CD4-positive, alpha-beta T cell (primary cell): ENCODE measurements at regions not wholly inside any gene's neighbourhood (a gene's known extent, or its start where the extent isn't known, plus 50 kb on each side); places are given as distances from the start of the nearest gene placed in this dataset.

Experiments used
- ATAC-seq: fragments of 200-7000 bp; cut with Tn5 transposase; one replicate; pipeline ENCODE4 v1.10.0; 2022; ENCODE audit warnings: mild to moderate bottlenecking; ENCODE audit not compliant: poor library complexity
- CTCF ChIA-PET: fragments of 350-600 bp; sonication (Branson Sonifier 250); formaldehyde crosslinking; loops from one replicate; lab custom pipeline; 2021; ENCODE audit warnings: antibody characterized with exemption, inconsistent platforms; lab: Charles Lee
- POLR2A ChIA-PET: fragments of 350-600 bp; sonication (Branson Sonifier 250); formaldehyde crosslinking; loops from one replicate; lab custom pipeline; 2021; ENCODE audit warnings: antibody characterized with exemption, inconsistent platforms; lab: Charles Lee
- DNase-seq, 14 experiments: peaks; one replicate each; pipeline ENCODE4 v3.0.0-alpha.2; 2013 to 2020; ENCODE audit warnings: mixed read lengths in 2 of 14
- H3K27ac ChIP-seq, 2 donors: one replicate each; pipeline versions ENCODE4 v1.5.1 to v1.7.0; 2013; ENCODE audit warnings: low read length in 2 of 2, low read depth in 1 of 2, mild to moderate bottlenecking in 1 of 2
- H3K27me3 ChIP-seq, 2 experiments: 1 replicate in 1 of 2; 2 replicates in 1 of 2; pipeline versions ENCODE4 v1.6.1 to v1.7.0; 2013; ENCODE audit warnings: low read length in 2 of 2, control low read depth in 1 of 2, mild to moderate bottlenecking in 1 of 2, moderate library complexity in 1 of 2; ENCODE audit not compliant: insufficient read depth in 2 of 2, control insufficient read depth in 1 of 2
- H3K36me3 ChIP-seq: one replicate; pipeline ENCODE4 v1.6.1; 2013; ENCODE audit warnings: low read length, control low read depth; ENCODE audit not compliant: insufficient read depth
- H3K4me1 ChIP-seq: one replicate; pipeline ENCODE4 v1.6.1; 2013; ENCODE audit warnings: low read length, control low read depth; ENCODE audit not compliant: insufficient read depth
- H3K4me3 ChIP-seq: one replicate; pipeline ENCODE4 v1.5.1; 2013; ENCODE audit warnings: mild to moderate bottlenecking, low read length, moderate library complexity
- H3K9me3 ChIP-seq, 2 experiments: 1 replicate in 1 of 2; 2 replicates in 1 of 2; pipeline versions ENCODE4 v1.6.1 to v1.7.0; 2013; ENCODE audit warnings: low read length in 2 of 2, mild to moderate bottlenecking in 2 of 2, control low read depth in 1 of 2, moderate library complexity in 1 of 2; ENCODE audit not compliant: control insufficient read depth in 1 of 2, insufficient read depth in 1 of 2
- H3K27ac Mint-ChIP-seq: one replicate; pipeline ENCODE4 v1.8.0; 2020; ENCODE audit warnings: mixed read lengths
- H3K27me3 Mint-ChIP-seq: one replicate; pipeline ENCODE4 v1.8.0; 2021; ENCODE audit warnings: mixed read lengths
- H3K36me3 Mint-ChIP-seq: one replicate; pipeline ENCODE4 v1.8.0; 2021; ENCODE audit warnings: low read depth, mixed read lengths
- H3K4me1 Mint-ChIP-seq: one replicate; pipeline ENCODE4 v1.8.0; 2021; ENCODE audit warnings: low read depth, mixed read lengths
- H3K4me3 Mint-ChIP-seq: one replicate; pipeline ENCODE4 v1.8.0; 2020; ENCODE audit warnings: mild to moderate bottlenecking, mixed read lengths
- H3K9me3 Mint-ChIP-seq: one replicate; pipeline ENCODE4 v1.8.0; 2020; ENCODE audit warnings: mixed read lengths
- intact Hi-C, 2 experiments: fragments of 100-400 bp; cut with DNase I in 1 of 2; cut with micrococcal nuclease in 1 of 2; formaldehyde crosslinking; loops; one replicate each; pipeline versions ENCODE4 v1.15.1 to v1.9.0; 2023 to 2025; cut with DNase I, micrococcal nuclease
- TF ChIP-seq, protein P1 (sequence below): fragments of 200-600 bp; IDR thresholded peaks from one replicate; pipeline ENCODE4 v1.8.0; 2022; ENCODE audit warnings: antibody characterized with exemption, mild to moderate bottlenecking

DNA sequence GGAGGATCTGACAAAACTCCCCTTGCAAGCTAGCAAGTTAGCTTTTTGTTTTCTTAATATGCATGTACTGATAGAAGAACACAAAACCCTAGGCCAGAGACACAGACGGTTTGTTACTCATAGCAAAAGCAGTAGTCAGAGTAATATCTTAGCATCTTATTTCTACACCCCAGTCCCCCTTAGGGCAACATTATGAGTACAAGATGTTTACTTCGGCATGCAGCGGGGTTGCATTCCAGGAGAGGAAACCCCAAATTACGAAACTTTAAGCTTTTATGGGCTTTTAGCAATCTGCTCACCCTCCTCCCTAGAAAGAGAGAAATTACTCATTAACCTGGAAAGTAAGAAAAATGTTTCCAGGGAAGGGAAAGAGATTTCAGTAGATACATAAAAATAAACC lies 1286.9 kb downstream of the EPHA7 start:
- H3K27ac ChIP-seq, result no peak overlapping the region
- DNase-seq, result peak in 1 of 14 experiments; percentile 9
- no peaks in the 10 kb centered on the region for H3K9me3 ChIP-seq
- no peaks in the 10 kb centered on the region for H3K4me1 ChIP-seq
- TF ChIP-seq, protein P1, sequence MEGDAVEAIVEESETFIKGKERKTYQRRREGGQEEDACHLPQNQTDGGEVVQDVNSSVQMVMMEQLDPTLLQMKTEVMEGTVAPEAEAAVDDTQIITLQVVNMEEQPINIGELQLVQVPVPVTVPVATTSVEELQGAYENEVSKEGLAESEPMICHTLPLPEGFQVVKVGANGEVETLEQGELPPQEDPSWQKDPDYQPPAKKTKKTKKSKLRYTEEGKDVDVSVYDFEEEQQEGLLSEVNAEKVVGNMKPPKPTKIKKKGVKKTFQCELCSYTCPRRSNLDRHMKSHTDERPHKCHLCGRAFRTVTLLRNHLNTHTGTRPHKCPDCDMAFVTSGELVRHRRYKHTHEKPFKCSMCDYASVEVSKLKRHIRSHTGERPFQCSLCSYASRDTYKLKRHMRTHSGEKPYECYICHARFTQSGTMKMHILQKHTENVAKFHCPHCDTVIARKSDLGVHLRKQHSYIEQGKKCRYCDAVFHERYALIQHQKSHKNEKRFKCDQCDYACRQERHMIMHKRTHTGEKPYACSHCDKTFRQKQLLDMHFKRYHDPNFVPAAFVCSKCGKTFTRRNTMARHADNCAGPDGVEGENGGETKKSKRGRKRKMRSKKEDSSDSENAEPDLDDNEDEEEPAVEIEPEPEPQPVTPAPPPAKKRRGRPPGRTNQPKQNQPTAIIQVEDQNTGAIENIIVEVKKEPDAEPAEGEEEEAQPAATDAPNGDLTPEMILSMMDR, result no peak
- Mint-ChIP-seq H3K9me3 (peaks cover 6% of the 10 kb centered on the region), H3K4me3 (no peak overlapping the region), H3K27ac (no peak overlapping the region), H3K27me3 (no peaks in the 10 kb centered on the region), H3K4me1 (no peaks in the 10 kb centered on the region), H3K36me3 (no peaks in the 10 kb centered on the region)
- POLR2A ChIA-PET, result no interaction called here
- CTCF ChIA-PET, result no interaction called here
- ATAC-seq, result no peak
- H3K36me3 ChIP-seq, result no peaks in the 10 kb centered on the region
- intact Hi-C loops, result no loop called here
- no peak overlapping the region for H3K4me3 ChIP-seq
- no peaks in the 10 kb centered on the region for H3K27me3 ChIP-seq

DNA sequence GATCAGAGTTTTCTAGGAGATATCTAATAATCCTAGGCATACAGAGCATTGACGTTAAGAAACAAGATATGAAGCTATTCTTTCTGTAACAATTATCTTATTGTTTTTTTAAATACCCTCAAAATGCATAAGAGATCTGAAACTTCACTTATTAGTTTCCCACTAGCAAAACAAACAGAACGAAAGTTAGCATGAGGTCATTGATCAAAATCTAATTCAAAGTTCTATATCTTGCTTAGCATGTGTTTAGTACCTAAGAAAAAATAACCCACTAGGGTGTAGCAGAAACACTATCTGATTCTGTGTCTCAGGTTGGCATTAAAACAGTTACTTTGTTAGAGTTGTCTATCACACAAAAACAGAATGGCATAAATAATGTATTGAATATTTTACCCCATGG lies 1288.4 kb downstream of the EPHA7 start:
- ChIA-PET CTCF (no interaction called here), POLR2A (no interaction called here)
- ATAC-seq (no peak), DNase-seq (no peak)
- Mint-ChIP-seq H3K4me3 (no peak overlapping the region), H3K36me3 (no peaks in the 10 kb centered on the region), H3K27ac (no peak overlapping the region), H3K4me1 (no peaks in the 10 kb centered on the region), H3K27me3 (no peaks in the 10 kb centered on the region), H3K9me3 (peaks cover 6% of the 10 kb centered on the region)
- intact Hi-C loops, result no loop called here
- TF ChIP-seq, protein P1, result no peak
- Histone ChIP-seq H3K4me3 (no peak overlapping the region), H3K9me3 (peaks cover 0 to 3% of the 10 kb centered on the region in 2 experiments), H3K27ac (no peak overlapping the region), H3K4me1 (no peaks in the 10 kb centered on the region), H3K27me3 (no peaks in the 10 kb centered on the region), H3K36me3 (no peaks in the 10 kb centered on the region)

DNA sequence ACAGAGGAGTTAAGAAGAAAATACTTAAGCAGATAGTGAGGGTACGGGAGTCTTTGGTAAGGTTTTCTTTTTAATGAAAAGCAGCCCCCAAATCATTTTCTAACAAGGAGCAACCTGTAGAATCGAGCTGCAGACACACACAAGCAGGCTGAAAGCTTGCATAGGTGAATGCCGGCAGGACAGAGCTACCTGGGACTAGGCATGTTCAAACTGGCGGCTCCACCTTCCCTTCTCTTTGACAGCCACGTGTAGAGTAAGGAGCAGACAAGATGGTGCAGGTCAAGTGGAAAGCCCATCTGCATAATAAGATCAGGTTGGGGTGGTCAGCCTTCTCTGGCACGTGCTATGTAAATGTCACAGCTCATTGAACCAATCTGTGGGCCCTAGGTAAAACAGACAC lies 1292.4 kb downstream of the EPHA7 start:
- H3K4me1 Mint-ChIP-seq, result no peaks in the 10 kb centered on the region
- Histone ChIP-seq H3K36me3 (no peaks in the 10 kb centered on the region), H3K27ac (no peak overlapping the region), H3K4me1 (no peaks in the 10 kb centered on the region), H3K27me3 (no peaks in the 10 kb centered on the region), H3K9me3 (peaks cover 0 to 3% of the 10 kb centered on the region in 2 experiments), H3K4me3 (no peak overlapping the region)
- no peak for ATAC-seq
- TF ChIP-seq, protein P1, result no peak
- no peaks in the 10 kb centered on the region for H3K36me3 Mint-ChIP-seq
- no peak overlapping the region for H3K27ac Mint-ChIP-seq
- H3K27me3 Mint-ChIP-seq, result no peaks in the 10 kb centered on the region
- intact Hi-C loops, result no loop called here
- POLR2A ChIA-PET, result no interaction called here
- H3K9me3 Mint-ChIP-seq, result no peaks in the 10 kb centered on the region
- no peak overlapping the region for H3K4me3 Mint-ChIP-seq
- DNase-seq, result no peak
- CTCF ChIA-PET, result no interaction called here
